ENCODE measurements at regions not wholly inside any gene's neighbourhood (a gene's known extent, or its start where the extent isn't known, plus 50 kb on each side); places are given as distances from the start of the nearest gene placed in this dataset.

GRCh38 chr5:97676608-97677007 is 493.6 kb upstream of the RIOK2 start:
- no peaks in the 10 kb centered on the region for H3K79me1 ChIP-seq (ENCODE audit: low read length)
- no peak overlapping the region for H4K91ac ChIP-seq (ENCODE audit: low read depth, low read length)
- no peak overlapping the region for H2AK5ac ChIP-seq (ENCODE audit: low read length)
- H3K4ac ChIP-seq (ENCODE audit: low read depth, low read length) = no peak overlapping the region
- no peaks in the 10 kb centered on the region for H3K79me2 ChIP-seq (ENCODE audit: control insufficient read depth, insufficient read depth, low read length, poor library complexity)
- no peak overlapping the region for H2BK5ac ChIP-seq (ENCODE audit: low read depth, low read length, poor library complexity)
- no peak overlapping the region for H4K8ac ChIP-seq (ENCODE audit: low read depth, low read length)
- H2BK12ac ChIP-seq (ENCODE audit: low read length) = no peak overlapping the region
- no peaks in the 10 kb centered on the region for H3K9me3 ChIP-seq (ENCODE audit: insufficient read depth, low read depth, low read length)
- H3K14ac ChIP-seq (ENCODE audit: low read length) = no peak overlapping the region
- H3K4me2 ChIP-seq (ENCODE audit: low read length) = no peak overlapping the region
- H3K4me3 ChIP-seq (ENCODE audit: low read depth, low read length) = no peak overlapping the region
- no peak overlapping the region for H4K12ac ChIP-seq (ENCODE audit: low read depth, low read length)
- no peak for DNase-seq
- no peaks in the 10 kb centered on the region for H3K4me1 ChIP-seq (ENCODE audit: control insufficient read depth in 1 of 2, insufficient read depth in 2 of 2, low read length in 2 of 2)
- WGBS (ENCODE audit: extremely low coverage, insufficient coverage, insufficient read length) = no CpG with 5 or more reads among the region's 3 CpGs
- no peak overlapping the region for H3K23ac ChIP-seq (ENCODE audit: low read length)
- no peak overlapping the region for H2BK120ac ChIP-seq (ENCODE audit: insufficient read depth, low read length, poor library complexity)
- no peak overlapping the region for H3K18ac ChIP-seq (ENCODE audit: low read length)
- no peak overlapping the region for H3K27ac ChIP-seq (ENCODE audit: low read depth, low read length)
- H3K36me3 ChIP-seq (ENCODE audit: control insufficient read depth in 1 of 2, insufficient read depth in 2 of 2, low read length in 2 of 2) = no peaks in the 10 kb centered on the region
- no peaks in the 10 kb centered on the region for H3K27me3 ChIP-seq (ENCODE audit: insufficient read depth, low read length)
- no peak overlapping the region for H3K9ac ChIP-seq (ENCODE audit: low read length)
- H2AFZ ChIP-seq (ENCODE audit: insufficient read depth, low read length, poor library complexity) = no peak overlapping the region

GRCh38 chr5:97694091-97694490 is 511.0 kb upstream of the RIOK2 start:
- Histone ChIP-seq H3K27me3 (ENCODE audit: insufficient read depth, low read length) (no peaks in the 10 kb centered on the region), H2BK12ac (ENCODE audit: low read length) (no peak overlapping the region), H3K4me1 (ENCODE audit: control insufficient read depth in 1 of 2, insufficient read depth in 2 of 2, low read length in 2 of 2) (no peaks in the 10 kb centered on the region), H3K79me2 (ENCODE audit: control insufficient read depth, insufficient read depth, low read length, poor library complexity) (no peaks in the 10 kb centered on the region), H3K4me3 (ENCODE audit: low read depth, low read length) (no peak overlapping the region), H3K9me3 (ENCODE audit: insufficient read depth, low read depth, low read length) (no peaks in the 10 kb centered on the region), H3K36me3 (ENCODE audit: control insufficient read depth in 1 of 2, insufficient read depth in 2 of 2, low read length in 2 of 2) (no peaks in the 10 kb centered on the region), H4K12ac (ENCODE audit: low read depth, low read length) (no peak overlapping the region), H4K91ac (ENCODE audit: low read depth, low read length) (no peak overlapping the region), H3K18ac (ENCODE audit: low read length) (no peak overlapping the region), H3K79me1 (ENCODE audit: low read length) (no peaks in the 10 kb centered on the region), H3K14ac (ENCODE audit: low read length) (no peak overlapping the region), H3K9ac (ENCODE audit: low read length) (no peak overlapping the region), H3K4ac (ENCODE audit: low read depth, low read length) (no peak overlapping the region), H4K8ac (ENCODE audit: low read depth, low read length) (no peak overlapping the region), H2BK120ac (ENCODE audit: insufficient read depth, low read length, poor library complexity) (no peak overlapping the region), H3K27ac (ENCODE audit: low read depth, low read length) (no peak overlapping the region), H2AK5ac (ENCODE audit: low read length) (no peak overlapping the region), H2AFZ (ENCODE audit: insufficient read depth, low read length, poor library complexity) (no peak overlapping the region), H3K23ac (ENCODE audit: low read length) (no peak overlapping the region), H3K4me2 (ENCODE audit: low read length) (no peak overlapping the region), H2BK5ac (ENCODE audit: low read depth, low read length, poor library complexity) (no peak overlapping the region)
- no CpG with 5 or more reads among the region's 4 CpGs for WGBS (ENCODE audit: extremely low coverage, insufficient coverage, insufficient read length)
- no peak for DNase-seq

- H3K4me1 ChIP-seq (ENCODE audit: control insufficient read depth in 1 of 2, insufficient read depth in 2 of 2, low read length in 2 of 2) = no peaks in the 10 kb centered on the region
- no peak overlapping the region for H4K91ac ChIP-seq (ENCODE audit: low read depth, low read length)
Measured at GRCh38 chr5:97714424-97714823, 531.4 kb upstream of the RIOK2 start.

GRCh38 chr5:97726106-97726505 is 543.1 kb upstream of the RIOK2 start:
- Histone ChIP-seq H4K12ac (ENCODE audit: low read depth, low read length) (no peak overlapping the region), H3K4me3 (ENCODE audit: low read depth, low read length) (no peak overlapping the region), H2BK12ac (ENCODE audit: low read length) (no peak overlapping the region), H3K79me1 (ENCODE audit: low read length) (no peaks in the 10 kb centered on the region), H2AK5ac (ENCODE audit: low read length) (no peak overlapping the region), H3K9ac (ENCODE audit: low read length) (no peak overlapping the region), H4K8ac (ENCODE audit: low read depth, low read length) (no peak overlapping the region), H3K14ac (ENCODE audit: low read length) (no peak overlapping the region), H3K36me3 (ENCODE audit: control insufficient read depth in 1 of 2, insufficient read depth in 2 of 2, low read length in 2 of 2) (no peaks in the 10 kb centered on the region), H3K23ac (ENCODE audit: low read length) (no peak overlapping the region), H4K91ac (ENCODE audit: low read depth, low read length) (no peak overlapping the region), H3K27ac (ENCODE audit: low read depth, low read length) (no peak overlapping the region), H2AFZ (ENCODE audit: insufficient read depth, low read length, poor library complexity) (no peak overlapping the region), H3K4me1 (ENCODE audit: control insufficient read depth in 1 of 2, insufficient read depth in 2 of 2, low read length in 2 of 2) (no peaks in the 10 kb centered on the region), H3K4me2 (ENCODE audit: low read length) (no peak overlapping the region), H3K79me2 (ENCODE audit: control insufficient read depth, insufficient read depth, low read length, poor library complexity) (no peaks in the 10 kb centered on the region), H3K18ac (ENCODE audit: low read length) (no peak overlapping the region), H3K27me3 (ENCODE audit: insufficient read depth, low read length) (no peaks in the 10 kb centered on the region), H3K9me3 (ENCODE audit: insufficient read depth, low read depth, low read length) (peaks cover 4% of the 10 kb centered on the region), H2BK5ac (ENCODE audit: low read depth, low read length, poor library complexity) (no peak overlapping the region), H2BK120ac (ENCODE audit: insufficient read depth, low read length, poor library complexity) (no peak overlapping the region), H3K4ac (ENCODE audit: low read depth, low read length) (no peak overlapping the region)
- DNase-seq = no peak
- no CpG with 5 or more reads among the region's 1 CpG for WGBS (ENCODE audit: extremely low coverage, insufficient coverage, insufficient read length)

More at GRCh38 chr5:97714424-97714823, 531.4 kb upstream of the RIOK2 start:
- H2AFZ ChIP-seq (ENCODE audit: insufficient read depth, low read length, poor library complexity) = no peak overlapping the region
- no peak overlapping the region for H3K4me2 ChIP-seq (ENCODE audit: low read length)
- no peak overlapping the region for H3K14ac ChIP-seq (ENCODE audit: low read length)
- H3K36me3 ChIP-seq (ENCODE audit: control insufficient read depth in 1 of 2, insufficient read depth in 2 of 2, low read length in 2 of 2) = no peaks in the 10 kb centered on the region
- no peak overlapping the region for H4K8ac ChIP-seq (ENCODE audit: low read depth, low read length)
- H3K4me3 ChIP-seq (ENCODE audit: low read depth, low read length) = no peak overlapping the region
- no peak overlapping the region for H3K18ac ChIP-seq (ENCODE audit: low read length)
- no peak overlapping the region for H2AK5ac ChIP-seq (ENCODE audit: low read length)
- H3K23ac ChIP-seq (ENCODE audit: low read length) = no peak overlapping the region
- no peak overlapping the region for H2BK120ac ChIP-seq (ENCODE audit: insufficient read depth, low read length, poor library complexity)
- no peak overlapping the region for H2BK5ac ChIP-seq (ENCODE audit: low read depth, low read length, poor library complexity)
- DNase-seq = no peak
- H3K79me1 ChIP-seq (ENCODE audit: low read length) = no peaks in the 10 kb centered on the region
- no peaks in the 10 kb centered on the region for H3K27me3 ChIP-seq (ENCODE audit: insufficient read depth, low read length)
- no peaks in the 10 kb centered on the region for H3K79me2 ChIP-seq (ENCODE audit: control insufficient read depth, insufficient read depth, low read length, poor library complexity)
- no peaks in the 10 kb centered on the region for H3K9me3 ChIP-seq (ENCODE audit: insufficient read depth, low read depth, low read length)
- H2BK12ac ChIP-seq (ENCODE audit: low read length) = no peak overlapping the region
- H3K4ac ChIP-seq (ENCODE audit: low read depth, low read length) = no peak overlapping the region
- H4K12ac ChIP-seq (ENCODE audit: low read depth, low read length) = no peak overlapping the region
- no peak overlapping the region for H3K9ac ChIP-seq (ENCODE audit: low read length)
- no peak overlapping the region for H3K27ac ChIP-seq (ENCODE audit: low read depth, low read length)
